H9 (cell line): ENCODE measurements at regions not wholly inside any gene's neighbourhood (a gene's known extent, or its start where the extent isn't known, plus 50 kb on each side); places are given as distances from the start of the nearest gene placed in this dataset.

Experiments used
- DNase-seq: peaks from one replicate; pipeline ENCODE4 v3.0.0-alpha.2; 2017
- H2AFZ ChIP-seq: one replicate; pipeline ENCODE4 v1.6.1; 2013; ENCODE audit warnings: mild to moderate bottlenecking, low read length, control low read depth, moderate library complexity
- H2AK5ac ChIP-seq: 2 replicates; pipeline ENCODE4 v1.6.1; 2013; ENCODE audit warnings: low read length, control low read depth, mixed read lengths; ENCODE audit not compliant: insufficient read length
- H2BK120ac ChIP-seq: one replicate; pipeline ENCODE4 v1.6.1; 2013; ENCODE audit warnings: low read depth, mild to moderate bottlenecking, low read length, control low read depth, inconsistent platforms; ENCODE audit not compliant: poor library complexity, severe bottlenecking
- H2BK12ac ChIP-seq: 2 replicates; pipeline ENCODE4 v1.6.1; 2013; ENCODE audit warnings: low read length, control low read depth, mixed read lengths, low read depth; ENCODE audit not compliant: insufficient read length
- H2BK15ac ChIP-seq: 2 replicates; pipeline ENCODE4 v1.6.1; 2013; ENCODE audit warnings: low read depth, low read length, control low read depth
- H2BK20ac ChIP-seq: one replicate; pipeline ENCODE4 v1.6.1; 2013; ENCODE audit warnings: low read depth, mild to moderate bottlenecking, low read length, control low read depth, inconsistent platforms; ENCODE audit not compliant: poor library complexity, severe bottlenecking
- H2BK5ac ChIP-seq: 2 replicates; pipeline ENCODE4 v1.6.1; 2013; ENCODE audit warnings: low read length, control low read depth, mixed read lengths; ENCODE audit not compliant: insufficient read length
- H3K14ac ChIP-seq: 2 replicates; pipeline ENCODE4 v1.6.1; 2013; ENCODE audit warnings: low read length, control low read depth; ENCODE audit not compliant: insufficient read depth
- H3K18ac ChIP-seq: 2 replicates; pipeline ENCODE4 v1.6.1; 2013; ENCODE audit warnings: low read depth, mild to moderate bottlenecking, mixed read lengths, low read length, control low read depth; ENCODE audit not compliant: insufficient read length
- H3K23ac ChIP-seq: 2 replicates; pipeline ENCODE4 v1.6.1; 2013; ENCODE audit warnings: low read length, control low read depth, mixed read lengths, low read depth; ENCODE audit not compliant: insufficient read length
- H3K23me2 ChIP-seq: 2 replicates; pipeline ENCODE4 v1.6.1; 2013; ENCODE audit warnings: low read depth, mild to moderate bottlenecking, mixed read lengths, low read length, control low read depth; ENCODE audit not compliant: insufficient read length, poor library complexity, severe bottlenecking
- H3K27ac ChIP-seq: 2 replicates; pipeline ENCODE4 v1.5.1; 2013; ENCODE audit warnings: low read length, control low read depth, mixed read lengths, low read depth; ENCODE audit not compliant: insufficient read length
- H3K27me3 ChIP-seq: 2 replicates; pipeline ENCODE4 v1.6.1; 2013; ENCODE audit warnings: low read length, control low read depth, inconsistent platforms; ENCODE audit not compliant: insufficient read depth
- H3K4ac ChIP-seq: 2 replicates; pipeline ENCODE4 v1.6.1; 2013; ENCODE audit warnings: low read depth, mild to moderate bottlenecking, control low read depth, inconsistent platforms, low read length, moderate library complexity
- H3K4me1 ChIP-seq: 2 replicates; pipeline ENCODE4 v1.6.1; 2013; ENCODE audit warnings: low read length, control low read depth, inconsistent platforms; ENCODE audit not compliant: insufficient read depth
- H3K4me2 ChIP-seq: 2 replicates; pipeline ENCODE4 v1.6.1; 2013; ENCODE audit warnings: low read length, control low read depth, mixed read lengths; ENCODE audit not compliant: insufficient read length, insufficient read depth
- H3K56ac ChIP-seq: 2 replicates; pipeline ENCODE4 v1.6.1; 2013; ENCODE audit warnings: low read depth, mild to moderate bottlenecking, mixed read lengths, low read length, control low read depth; ENCODE audit not compliant: insufficient read length
- H3K79me1 ChIP-seq: 2 replicates; pipeline ENCODE4 v1.6.1; 2013; ENCODE audit warnings: low read depth, mild to moderate bottlenecking, moderate library complexity, low read length, control low read depth, inconsistent platforms; ENCODE audit not compliant: insufficient read depth, poor library complexity, severe bottlenecking
- H3K79me2 ChIP-seq: 2 replicates; pipeline ENCODE4 v1.6.1; 2013; ENCODE audit warnings: low read length, control low read depth, inconsistent platforms; ENCODE audit not compliant: insufficient read depth
- H3K9ac ChIP-seq: 2 replicates; pipeline ENCODE4 v1.6.1; 2013; ENCODE audit warnings: low read length, control low read depth, mixed read lengths; ENCODE audit not compliant: insufficient read length; ENCODE audit errors: extremely low read depth
- H3K9me3 ChIP-seq: one replicate; pipeline ENCODE4 v1.6.1; 2013; ENCODE audit warnings: low read depth, low read length, inconsistent platforms; ENCODE audit not compliant: control insufficient read depth
- H3T11ph ChIP-seq: one replicate; pipeline ENCODE4 v1.6.1; 2013; ENCODE audit warnings: mild to moderate bottlenecking, low read length, control low read depth, inconsistent platforms
- H4K20me1 ChIP-seq: one replicate; pipeline ENCODE4 v1.6.1; 2013; ENCODE audit not compliant: control insufficient read depth, insufficient read length, insufficient read depth
- H4K5ac ChIP-seq: 2 replicates; pipeline ENCODE4 v1.6.1; 2013; ENCODE audit warnings: low read depth, mild to moderate bottlenecking, mixed read lengths, low read length, control low read depth; ENCODE audit not compliant: insufficient read length
- H4K8ac ChIP-seq: replicated peaks from 2 replicates; pipeline ENCODE4 v1.6.1; 2013; ENCODE audit warnings: low read length, control low read depth, mixed read lengths, low read depth; ENCODE audit not compliant: insufficient read length
- H4K91ac ChIP-seq: 2 replicates; pipeline ENCODE4 v1.6.1; 2013; ENCODE audit warnings: low read depth, mild to moderate bottlenecking, moderate library complexity, mixed read lengths, low read length, control low read depth; ENCODE audit not compliant: insufficient read length
- H3K27ac Mint-ChIP-seq, 3 experiments: 2 replicates in 2 of 3; 3 replicates in 1 of 3; pipeline ENCODE4 v1.8.0; 2020 to 2021; ENCODE audit warnings: mixed read lengths in 3 of 3, mild to moderate bottlenecking in 1 of 3, moderate library complexity in 1 of 3
- H3K27me3 Mint-ChIP-seq: 2 replicates; pipeline ENCODE4 v1.8.0; 2021; ENCODE audit warnings: low read depth, mild to moderate bottlenecking, moderate library complexity, mixed read lengths
- H3K36me3 Mint-ChIP-seq, 3 experiments: 2 replicates in 2 of 3; 3 replicates in 1 of 3; pipeline ENCODE4 v1.8.0; 2020 to 2021; ENCODE audit warnings: low read depth in 3 of 3, mixed read lengths in 3 of 3; ENCODE audit not compliant: insufficient read depth in 1 of 3
- H3K4me1 Mint-ChIP-seq, 2 experiments: 2 replicates each; pipeline ENCODE4 v1.8.0; 2020; ENCODE audit warnings: mixed read lengths in 2 of 2
- H3K4me3 Mint-ChIP-seq, 2 experiments: 2 replicates in 1 of 2; 3 replicates in 1 of 2; pipeline ENCODE4 v1.8.0; 2020 to 2021; ENCODE audit warnings: mild to moderate bottlenecking in 2 of 2, mixed read lengths in 2 of 2, moderate library complexity in 1 of 2
- H3K9me3 Mint-ChIP-seq, 2 experiments: 2 replicates in 1 of 2; 3 replicates in 1 of 2; pipeline ENCODE4 v1.8.0; 2020; ENCODE audit warnings: mild to moderate bottlenecking in 2 of 2, mixed read lengths in 2 of 2, moderate library complexity in 1 of 2
- CTCF ChIP-seq: fragments of 200-600 bp; sonication (generic); conservative IDR thresholded peaks from 3 replicates; pipeline ENCODE4 v1.8.0; 2021; ENCODE audit warnings: antibody characterized with exemption, mild to moderate bottlenecking

- Histone ChIP-seq H3T11ph (no peak overlapping the region), H2BK120ac (no peak overlapping the region), H3K23ac (no peak overlapping the region), H3K9ac (no peak overlapping the region), H2BK5ac (no peak overlapping the region), H4K5ac (no peak overlapping the region), H2BK12ac (no peak overlapping the region), H3K27ac (no peak overlapping the region), H3K18ac (no peak overlapping the region), H3K56ac (no peak overlapping the region), H3K23me2 (no peaks in the 10 kb centered on the region), H3K14ac (no peak overlapping the region), H3K79me1 (no peaks in the 10 kb centered on the region), H3K4ac (no peak overlapping the region), H3K27me3 (no peaks in the 10 kb centered on the region), H2BK20ac (no peak overlapping the region), H2AK5ac (no peak overlapping the region), H3K4me1 (no peaks in the 10 kb centered on the region), H3K4me2 (no peak overlapping the region), H4K8ac (no peak overlapping the region), H2BK15ac (no peak overlapping the region), H2AFZ (no peak overlapping the region), H4K20me1 (no peaks in the 10 kb centered on the region), H3K9me3 (no peaks in the 10 kb centered on the region), H4K91ac (no peak overlapping the region), H3K79me2 (no peaks in the 10 kb centered on the region)
- H3K9me3 Mint-ChIP-seq: peaks cover 53 to 65% of the 10 kb centered on the region in 2 experiments
- H3K4me3 Mint-ChIP-seq: no peak overlapping the region
- 0 out of 4 replicates have a peak, but pooled peaks cover 0 to 5% of the 10 kb centered on the region in 2 experiments for H3K4me1 Mint-ChIP-seq
- H3K36me3 Mint-ChIP-seq: peaks cover 0 to 5% (median 0%) of the 10 kb centered on the region in 3 experiments; a peak in 2 of 7 replicates
- H3K27ac Mint-ChIP-seq: no peak overlapping the region
- TF ChIP-seq CTCF: no peak
- H3K27me3 Mint-ChIP-seq: peaks cover 3% of the 10 kb centered on the region
- no peak for DNase-seq
These were observed 77.8 kb downstream of the DRAM2 start for GRCh38 chr1:111062081-111062480.
